Astrocyte of the hippocampus (primary cell): ENCODE measurements at regions not wholly inside any gene's neighbourhood (a gene's known extent, or its start where the extent isn't known, plus 50 kb on each side); places are given as distances from the start of the nearest gene placed in this dataset.
"Not testable (repeated sequence)": the region's sequence is repeated elsewhere in the genome, so short reads cannot be mapped to it uniquely, and the experiment has no call there.

Experiments
- DNase-seq: peaks from one replicate; pipeline ENCODE4 v3.0.0; 2011; ENCODE audit warnings: low read depth, low spot score

DNA sequence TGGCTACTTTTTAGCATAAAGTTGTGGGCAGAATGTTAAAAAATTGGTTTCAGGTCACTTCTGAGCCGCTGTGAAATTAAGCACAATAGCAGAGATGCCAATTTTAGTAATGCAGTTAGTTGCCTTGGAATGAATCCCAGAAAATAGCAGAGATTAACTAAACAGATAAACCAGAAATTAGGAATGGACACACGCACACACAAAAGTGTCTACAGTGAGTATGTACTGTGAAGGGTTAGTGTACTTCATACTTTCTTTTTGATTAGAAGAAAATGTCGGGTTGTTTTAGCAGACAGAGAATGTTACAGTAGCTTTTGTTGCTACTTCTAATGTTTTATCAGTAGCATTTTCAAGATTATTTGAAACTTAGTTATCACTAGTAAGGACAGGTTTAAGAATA lies 106.7 kb downstream of the LEPR start:
- peak; percentile 55 for DNase-seq

DNA sequence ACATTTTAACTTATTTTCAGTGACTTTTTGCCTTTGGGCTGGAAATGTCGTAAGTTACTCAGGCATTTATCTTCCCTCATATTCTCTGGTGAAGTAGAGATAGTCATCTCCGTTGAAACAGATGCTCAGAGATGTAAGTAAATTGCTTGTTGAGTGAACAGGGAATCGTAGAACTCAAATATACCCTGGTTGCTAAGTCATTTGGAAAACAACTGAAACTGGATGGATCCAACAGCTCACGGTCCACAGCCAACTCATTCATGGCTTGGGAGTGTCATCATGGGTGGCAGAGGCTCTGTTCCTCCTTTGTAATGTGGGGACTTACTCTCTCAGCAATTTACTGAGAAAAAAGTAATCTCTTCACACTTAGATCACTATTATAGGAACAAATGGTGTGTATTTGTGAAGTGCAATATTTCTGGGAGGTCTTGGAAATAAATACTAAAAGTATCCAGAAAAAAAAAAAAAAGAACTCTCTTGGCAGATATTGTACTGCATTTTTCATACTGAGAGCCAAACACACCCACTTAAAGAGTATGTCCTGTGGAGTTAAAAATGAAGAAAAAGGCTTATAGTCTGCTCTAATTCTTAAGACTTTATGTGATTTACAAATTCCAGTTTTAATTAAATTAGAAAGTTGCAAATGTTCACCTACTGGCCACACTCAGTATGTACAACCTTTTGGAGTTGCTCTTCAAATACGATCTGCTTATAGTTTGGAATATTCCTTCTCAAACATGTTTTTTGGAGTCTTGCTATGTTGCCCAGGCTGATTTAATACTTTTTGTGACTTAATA lies 107.4 kb downstream of the LEPR start:
- no peak for DNase-seq

DNA sequence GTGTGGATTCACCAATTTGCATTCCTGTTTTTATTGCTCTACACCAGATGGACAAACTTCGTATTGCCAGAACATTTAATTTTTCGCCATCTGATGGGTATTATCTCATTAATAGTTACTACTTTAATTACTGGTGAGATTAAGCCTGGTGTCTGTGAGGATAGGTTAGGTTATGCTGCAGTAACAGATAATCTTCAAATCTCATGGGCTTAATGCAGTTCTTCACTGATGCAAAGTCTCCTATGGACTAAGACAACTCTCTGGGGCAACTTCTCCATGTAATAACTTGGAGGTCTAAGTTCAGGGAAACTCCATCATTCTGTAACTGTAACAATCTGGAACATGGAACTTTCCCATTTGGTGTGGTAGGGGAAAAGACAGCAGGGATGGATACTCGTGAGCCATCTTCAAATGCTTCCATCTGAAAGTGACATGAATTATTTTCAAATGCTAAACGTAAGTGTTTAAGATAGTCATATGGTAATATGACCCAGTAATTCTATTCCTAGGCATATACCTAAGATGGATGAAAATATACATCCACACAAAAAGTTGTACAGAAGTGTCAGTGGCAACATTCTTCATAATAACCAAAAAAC lies 111.6 kb downstream of the LEPR start:
- no peak for DNase-seq

DNA sequence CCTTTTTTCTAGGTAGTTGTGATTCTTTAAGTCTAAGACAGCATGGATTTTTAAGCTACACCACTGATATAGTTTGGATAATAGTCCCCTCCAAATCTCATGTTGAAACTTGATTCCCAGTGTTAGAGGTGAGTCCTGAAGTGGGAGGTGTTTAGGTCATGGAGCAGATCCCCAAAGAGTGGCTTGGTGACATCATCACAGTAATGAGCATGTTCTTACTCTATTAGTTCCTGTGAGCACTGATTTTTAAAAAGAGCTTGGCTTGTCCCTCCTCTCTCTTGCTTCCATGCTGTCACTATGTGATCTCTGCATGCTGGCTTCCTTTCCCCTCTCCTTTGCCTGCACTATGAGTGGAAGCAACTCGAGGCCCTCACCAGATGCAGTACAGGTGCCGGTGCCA lies 115.5 kb downstream of the LEPR start:
- no peak for DNase-seq

DNA sequence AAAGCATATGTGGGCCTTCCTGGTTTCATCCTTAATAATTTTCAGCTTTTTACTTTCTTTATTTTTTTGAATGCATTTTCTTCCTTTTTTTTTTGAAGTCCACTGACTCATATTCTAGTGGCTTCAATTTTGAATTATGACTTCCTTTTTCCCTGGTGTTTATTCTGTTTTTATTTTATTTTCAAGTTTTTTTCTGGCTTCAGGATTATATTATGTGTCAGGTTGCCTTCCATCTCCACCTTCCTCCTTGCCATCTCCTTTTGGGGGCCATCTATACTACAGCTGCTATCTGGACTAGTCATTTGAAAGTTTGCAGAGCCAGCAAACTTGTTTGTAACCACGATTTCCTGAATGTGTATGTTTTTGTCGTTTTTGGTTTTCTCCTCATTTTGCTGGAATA lies 117.6 kb downstream of the LEPR start:
- no peak for DNase-seq

DNA sequence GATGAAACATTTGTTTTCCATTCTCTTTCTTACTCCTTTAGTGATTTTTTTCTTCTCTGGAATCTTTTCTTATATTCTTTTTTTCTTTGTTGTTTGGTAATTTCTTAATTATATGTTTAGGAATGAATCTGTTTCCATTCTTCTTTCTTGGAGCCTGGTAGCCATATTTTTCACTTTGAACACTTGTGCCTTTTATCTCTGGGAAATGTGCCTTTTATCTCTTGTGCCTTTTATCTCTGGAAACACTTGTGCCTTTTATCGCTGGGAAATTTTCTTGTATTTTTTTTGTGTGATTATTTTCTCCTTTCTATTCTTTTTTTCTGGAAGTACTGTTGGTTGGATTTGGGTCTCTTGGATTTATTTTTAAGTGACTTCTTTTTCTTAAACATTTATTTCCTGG lies 118.2 kb downstream of the LEPR start:
- DNase-seq: no peak

DNA sequence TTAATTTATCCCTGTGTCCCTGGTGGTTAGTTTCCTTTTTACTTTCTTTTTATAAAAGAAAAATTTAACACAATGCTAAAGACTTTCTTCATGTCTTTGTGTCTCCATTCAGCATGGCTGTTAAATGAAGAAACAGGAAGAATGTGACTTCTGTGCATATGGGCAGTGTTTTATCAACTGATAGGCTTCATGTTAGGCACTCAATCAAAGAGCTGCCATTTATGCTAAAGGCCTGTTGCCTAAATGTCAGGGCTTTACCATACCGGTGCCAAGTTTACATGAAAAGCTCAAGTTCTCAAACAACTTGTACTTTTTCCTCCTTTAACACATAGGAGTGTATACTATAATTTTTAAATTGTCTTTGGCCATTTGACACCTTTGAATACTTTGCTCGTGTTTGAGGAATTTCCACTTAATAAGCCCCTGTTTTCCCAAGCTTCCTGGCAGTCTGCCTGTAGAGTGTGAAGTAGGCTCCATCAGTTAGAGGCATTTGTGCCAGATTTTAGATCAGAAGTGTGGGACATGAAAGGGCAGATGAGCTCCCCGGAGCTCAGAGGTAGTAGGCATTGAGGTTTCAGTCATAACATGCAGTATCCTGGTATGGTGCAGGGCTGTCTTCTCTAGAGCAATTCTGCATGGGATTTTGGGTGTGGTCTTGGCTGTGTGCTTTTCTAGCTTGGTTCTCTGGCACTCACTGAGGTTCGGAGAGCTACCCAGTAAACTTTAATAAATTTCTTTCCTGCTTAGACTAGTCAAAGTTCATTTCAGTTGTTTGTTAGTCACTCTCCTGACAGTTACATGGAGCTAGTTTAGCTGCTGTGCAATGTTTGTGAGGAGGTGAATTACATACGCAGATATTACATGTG lies 119.0 kb downstream of the LEPR start:
- peak; percentile 44 for DNase-seq

DNA sequence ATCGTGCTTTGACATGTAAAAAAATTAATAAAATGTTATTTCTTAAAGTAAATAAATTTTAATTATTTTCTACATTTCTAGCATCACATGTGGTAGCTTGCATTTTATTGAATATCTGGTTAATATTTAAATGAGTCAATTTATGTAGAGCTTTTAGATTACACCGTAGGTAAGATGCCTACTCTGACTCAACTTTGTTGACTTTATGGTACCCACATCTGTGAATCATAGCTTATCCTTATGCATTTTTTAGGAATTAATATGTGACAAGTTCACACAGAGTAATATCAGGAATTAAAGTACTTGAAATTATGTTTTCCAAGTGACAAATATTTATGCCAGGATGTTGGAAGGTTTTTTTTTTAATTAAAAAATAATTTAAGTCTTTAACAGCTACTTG lies 120.7 kb downstream of the LEPR start:
- DNase-seq: no peak

DNA sequence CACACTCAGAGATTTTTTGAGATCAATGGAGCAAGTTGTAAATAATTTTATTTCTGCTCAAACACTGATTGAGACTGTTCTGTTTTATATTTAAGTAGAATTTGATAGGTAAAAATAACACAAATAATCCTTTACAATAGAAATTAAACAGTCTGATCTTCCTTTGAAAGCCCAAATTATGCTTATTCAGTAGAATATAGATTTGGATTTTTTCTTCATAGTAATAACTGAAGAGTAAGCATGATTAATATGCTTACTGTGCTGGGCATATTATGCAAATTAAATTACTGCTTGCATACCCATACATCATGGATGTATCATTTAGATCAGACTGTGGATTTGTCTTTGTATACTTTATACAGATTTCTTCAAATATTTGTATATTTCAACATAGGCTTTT lies 121.4 kb downstream of the LEPR start:
- DNase-seq: no peak

DNA sequence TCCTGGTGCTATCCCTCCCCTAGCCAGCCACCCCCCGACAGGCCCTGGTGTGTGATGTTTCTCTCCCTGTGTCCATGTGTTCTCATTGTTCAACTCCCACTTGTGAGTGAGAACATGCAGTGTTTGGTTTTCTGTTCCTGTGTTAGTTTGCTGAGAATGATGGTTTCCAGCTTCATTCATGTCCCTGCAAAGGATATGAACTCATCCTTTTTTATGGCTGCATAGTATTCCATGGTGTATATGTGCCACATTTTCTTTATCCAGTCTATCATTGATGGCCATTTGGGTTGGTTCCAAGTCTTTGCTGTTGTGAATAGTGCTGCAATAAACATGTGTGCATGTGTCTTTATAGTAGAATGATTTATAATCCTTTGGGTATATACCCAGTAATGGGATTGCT lies 122.1 kb downstream of the LEPR start:
- not testable (repeated sequence) for DNase-seq

DNA sequence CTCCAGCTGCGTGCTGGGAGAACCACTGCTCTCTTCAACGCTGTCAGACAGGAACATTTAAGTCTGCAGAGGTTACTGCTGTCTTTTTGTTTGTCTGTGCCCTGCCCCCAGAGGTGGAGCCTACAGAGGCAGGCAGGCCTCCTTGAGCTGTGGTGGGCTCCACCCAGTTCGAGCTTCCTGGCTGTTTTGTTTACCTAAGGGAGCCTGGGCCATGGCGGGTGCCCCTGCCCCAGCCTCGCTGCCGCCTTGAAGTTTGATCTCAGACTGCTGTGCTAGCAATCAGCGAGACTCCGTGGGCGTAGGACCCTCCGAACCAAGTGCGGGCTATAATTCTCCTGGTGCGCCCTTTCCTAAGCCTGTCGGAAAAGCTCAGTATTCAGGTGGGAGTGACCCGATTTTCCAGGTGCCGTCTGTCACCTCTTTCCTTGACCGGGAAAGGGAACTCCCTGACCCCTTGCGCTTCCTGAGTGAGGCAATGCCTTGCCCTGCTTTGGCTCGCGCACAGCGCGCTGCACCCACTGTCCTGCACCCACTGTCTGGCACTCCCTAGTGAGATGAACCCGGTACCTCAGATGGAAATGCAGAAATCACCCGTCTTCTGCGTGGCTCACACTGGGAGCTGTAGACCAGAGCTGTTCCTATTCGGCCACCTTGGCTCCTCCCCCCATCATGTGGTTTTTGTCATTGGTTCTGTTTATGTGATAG lies 130.0 kb downstream of the LEPR start:
- DNase-seq: not testable (repeated sequence)

DNA sequence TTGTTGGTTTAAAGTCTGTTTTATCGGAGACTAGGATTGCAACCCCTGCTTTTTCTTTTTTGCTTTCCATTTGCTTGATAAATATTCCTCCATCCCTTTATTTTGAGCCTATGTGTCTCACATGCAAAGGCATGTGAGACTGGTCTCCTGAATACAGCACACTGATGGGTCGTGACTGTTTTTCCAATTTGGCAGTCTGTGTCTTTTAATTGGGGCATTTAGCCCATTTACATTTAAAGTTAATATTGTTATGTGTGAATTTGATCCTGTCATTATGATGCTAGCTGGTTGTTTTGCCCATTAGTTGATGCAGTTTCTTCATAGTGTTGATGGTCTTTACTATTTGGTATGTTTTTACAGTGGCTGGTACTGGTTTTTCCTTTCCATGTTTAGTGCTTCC lies 132.0 kb downstream of the LEPR start:
- not testable (repeated sequence) for DNase-seq

DNA sequence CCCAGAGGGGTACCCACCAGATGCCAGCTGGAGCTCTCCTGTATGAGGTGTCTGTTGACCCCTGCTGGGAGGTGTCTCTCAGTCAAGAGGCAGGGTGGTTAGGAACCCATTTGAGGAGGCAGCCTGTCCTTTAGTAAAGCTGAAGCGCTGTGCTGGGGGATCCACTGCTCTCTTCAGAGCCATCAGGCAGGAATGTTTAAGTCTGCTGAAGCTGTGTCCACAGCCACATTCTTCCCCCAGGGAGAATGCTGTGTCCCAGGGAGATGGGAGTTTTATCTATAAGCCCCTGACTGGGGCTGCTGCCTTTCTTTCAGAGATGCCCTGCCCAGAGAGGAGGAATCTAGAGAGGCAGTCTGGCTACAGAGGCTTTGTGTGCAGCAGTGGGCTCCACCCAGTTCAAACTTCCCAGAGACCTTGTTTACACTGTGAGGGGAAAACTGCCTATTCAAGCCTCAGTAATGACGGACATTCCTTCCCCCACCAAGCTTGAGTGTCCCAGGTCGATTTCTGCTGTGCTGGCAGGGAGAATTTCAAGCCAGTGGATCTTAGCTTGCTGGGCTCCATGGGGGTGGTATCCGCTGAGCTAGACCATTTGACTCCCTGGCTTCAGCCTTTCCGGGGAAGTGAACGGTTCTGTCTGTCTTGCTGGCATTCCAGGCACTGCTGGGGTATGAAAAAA lies 133.8 kb downstream of the LEPR start:
- DNase-seq: not testable (repeated sequence)

DNA sequence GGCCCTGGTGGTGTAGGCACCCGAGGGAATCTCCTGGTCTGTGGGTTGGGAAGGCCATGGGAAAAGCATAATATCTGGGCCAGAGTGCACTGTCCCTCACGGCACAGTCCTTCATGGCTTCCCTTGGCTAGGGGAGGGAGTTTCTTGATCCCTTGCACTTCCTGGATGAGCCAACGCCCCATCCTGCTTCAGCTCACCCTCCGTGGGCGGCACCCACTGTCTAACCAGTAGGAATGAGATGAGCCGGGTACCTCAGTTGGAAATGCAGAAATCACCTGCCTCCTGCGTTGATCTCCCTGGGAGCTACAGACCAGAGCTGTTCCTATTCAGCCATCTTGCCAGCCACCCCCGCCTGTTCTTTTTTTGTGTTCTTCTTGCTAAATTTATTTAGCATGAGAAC lies 134.4 kb downstream of the LEPR start:
- DNase-seq: no peak

DNA sequence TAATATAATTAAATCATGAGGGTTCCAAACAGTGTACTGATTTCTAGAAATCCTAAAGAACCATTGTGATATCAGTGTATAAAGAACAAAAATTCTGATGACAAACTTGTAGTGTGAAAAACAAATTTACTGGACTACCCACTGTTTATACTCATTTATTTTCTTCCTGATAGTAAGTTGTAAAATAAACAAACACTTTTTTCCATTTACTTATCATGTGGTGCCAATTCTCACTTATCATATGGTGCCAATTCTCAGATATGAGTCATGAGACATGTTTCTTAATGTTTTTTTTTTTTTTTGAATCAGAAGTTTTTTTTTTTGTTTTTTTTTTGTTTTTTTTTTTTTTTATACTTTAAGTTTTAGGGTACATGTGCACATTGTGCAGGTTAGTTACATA lies 137.7 kb downstream of the LEPR start:
- no peak for DNase-seq

DNA sequence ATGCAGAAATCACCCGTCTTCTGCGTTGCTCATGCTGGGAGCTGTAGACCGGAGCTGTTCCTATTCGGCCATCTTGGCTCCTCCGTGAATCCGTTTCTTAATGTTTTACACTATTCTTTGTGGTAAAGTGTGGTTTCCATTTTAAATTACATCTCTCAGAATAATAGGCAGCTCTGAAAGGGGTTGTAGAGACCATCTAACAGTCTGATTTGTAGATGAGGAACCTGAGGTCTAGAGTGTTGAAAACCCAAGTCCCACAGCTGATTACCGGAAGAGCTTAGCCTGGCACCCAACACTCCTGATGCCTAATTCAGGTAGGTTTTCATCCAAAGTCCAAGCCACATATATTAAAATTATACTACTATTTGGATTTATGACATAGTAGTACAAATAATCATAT lies 144.0 kb downstream of the LEPR start:
- DNase-seq: no peak

DNA sequence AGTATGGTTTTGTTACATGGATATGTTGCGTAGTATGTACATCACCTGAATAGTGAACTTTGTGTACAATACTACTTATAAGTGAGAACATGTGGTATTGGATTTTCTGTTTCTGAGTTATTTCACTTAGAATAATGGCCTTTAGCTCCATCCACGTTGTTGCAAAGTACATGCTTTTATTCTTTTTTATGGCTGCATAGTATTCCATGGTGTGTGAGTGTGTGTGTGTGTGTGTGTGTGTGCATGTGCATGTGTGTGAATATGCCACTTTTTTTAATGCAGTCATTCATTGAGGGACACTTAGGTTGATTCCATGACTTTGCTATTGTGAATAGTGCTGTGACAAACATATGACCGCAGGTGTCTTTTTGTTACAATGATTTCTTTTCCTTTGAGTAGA lies 147.8 kb downstream of the LEPR start:
- DNase-seq: no peak

DNA sequence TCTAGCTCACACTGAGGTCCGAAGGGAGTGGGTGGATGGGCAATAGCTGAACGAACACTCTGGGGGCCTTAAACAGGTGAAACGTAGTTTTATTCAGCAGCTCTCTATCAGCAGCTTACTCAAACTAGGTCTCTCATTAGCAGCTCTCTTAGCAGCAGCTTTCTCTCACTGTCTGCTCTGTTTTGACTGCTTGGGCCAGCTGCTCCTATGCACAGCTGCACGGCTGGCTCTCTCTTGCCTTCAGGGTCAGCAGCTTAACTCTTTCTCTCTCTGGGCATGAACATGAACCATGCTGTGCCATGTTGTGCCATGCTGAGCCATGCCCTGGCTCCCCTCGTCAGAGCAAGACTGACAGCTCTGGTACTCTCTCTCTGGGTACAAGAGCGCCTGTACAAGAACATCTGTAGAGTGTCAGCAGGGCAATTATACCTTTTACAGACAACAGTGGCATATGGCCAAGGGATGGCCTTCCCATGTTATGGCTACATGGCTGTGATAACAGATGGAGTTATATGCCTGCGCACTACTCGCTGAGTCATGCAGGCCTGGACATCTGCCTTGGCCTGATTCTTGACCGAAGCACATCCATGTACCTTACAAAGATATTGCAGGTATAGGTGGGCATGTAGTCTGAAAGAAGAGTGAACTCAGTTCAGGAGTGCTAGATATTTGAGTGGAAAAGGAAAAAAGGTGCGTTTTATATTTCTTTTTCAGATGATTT lies 152.4 kb downstream of the LEPR start:
- no peak for DNase-seq

DNA sequence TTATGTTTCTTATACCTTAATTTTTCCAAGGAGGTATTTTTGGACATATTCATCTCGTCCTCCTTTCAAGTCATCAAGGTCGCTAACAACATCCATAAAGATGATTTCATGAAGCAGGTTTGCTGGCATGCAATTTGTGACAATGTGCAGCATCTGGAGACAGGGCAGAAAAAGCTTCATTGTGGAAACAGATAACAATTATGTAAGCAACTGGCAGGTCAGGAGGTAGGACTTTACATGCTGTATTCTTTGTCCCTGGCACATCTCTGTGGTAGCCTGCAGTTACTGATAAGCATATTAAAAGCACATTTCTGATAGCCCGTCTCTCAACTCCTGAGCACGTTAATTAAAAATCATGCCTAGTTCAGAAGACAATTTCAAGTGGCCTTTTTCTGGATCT lies 156.8 kb downstream of the LEPR start:
- DNase-seq: no peak

DNA sequence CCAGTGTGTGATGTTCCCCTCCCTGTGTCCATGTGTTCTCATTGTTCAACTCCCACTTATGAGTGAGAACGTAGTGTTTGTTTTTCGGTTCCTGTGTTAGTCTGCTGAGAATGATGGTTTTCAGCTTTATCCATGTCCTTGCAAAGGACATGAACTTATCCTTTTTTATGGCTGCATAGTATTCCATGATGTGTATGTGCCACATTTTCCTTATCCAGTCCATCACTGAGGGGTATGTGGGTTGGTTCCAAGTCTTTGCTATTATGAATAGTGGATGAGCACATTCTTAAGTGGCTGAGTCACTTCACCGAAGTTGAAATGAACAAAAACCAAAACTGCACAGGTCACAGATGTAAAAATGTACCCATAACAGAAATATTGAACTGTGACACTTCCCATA lies 157.5 kb downstream of the LEPR start:
- not testable (repeated sequence) for DNase-seq

DNA sequence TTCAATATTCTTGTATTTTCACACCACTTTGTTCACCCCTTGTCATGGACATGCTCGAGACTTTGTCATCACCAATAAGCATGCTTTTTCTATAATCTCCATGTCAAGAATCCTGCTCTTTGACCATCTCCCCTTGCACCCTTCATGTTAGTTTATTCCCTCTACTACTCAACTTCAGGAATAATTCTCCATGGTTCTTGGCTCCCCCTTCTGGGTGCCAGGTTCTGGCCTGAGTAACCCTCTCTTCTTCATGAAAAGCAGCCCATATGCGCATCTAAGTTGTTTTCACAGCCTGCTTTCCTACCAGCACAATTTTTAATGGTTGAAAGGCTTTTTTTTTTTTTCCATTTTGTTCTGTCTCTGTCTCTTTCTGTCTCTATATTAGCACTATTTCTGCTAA lies 160.7 kb downstream of the LEPR start:
- DNase-seq: no peak
